H1 (cell line): ENCODE measurements at regions not wholly inside any gene's neighbourhood (a gene's known extent, or its start where the extent isn't known, plus 50 kb on each side); places are given as distances from the start of the nearest gene placed in this dataset.

Experiments
- CTCF ChIA-PET: fragments of 300-600 bp; sonication (Branson Sonifier 250); formaldehyde crosslinking; loops from one replicate; lab custom pipeline; 2021; ENCODE audit not compliant: partially characterized antibody; lab: Charles Lee
- POLR2A ChIA-PET: fragments of 300-600 bp; sonication (Branson Sonifier 250); formaldehyde crosslinking; loops from one replicate; lab custom pipeline; 2021; ENCODE audit warnings: inconsistent platforms; ENCODE audit not compliant: partially characterized antibody; lab: Charles Lee
- DNase-seq, 2 experiments: peaks; one replicate each; pipeline versions ENCODE4 v3.0.0 to v3.0.0-alpha.2; 2010 to 2022; ENCODE audit warnings: low spot score in 2 of 2, low read depth in 1 of 2, mixed read lengths in 1 of 2
- FAIRE-seq: peaks from 2 replicates; lab custom pipeline; 2011; peaks lifted over from hg19 to GRCh38; lab: Jason Lieb, UNC
- H2AFZ ChIP-seq: 2 replicates; pipeline ENCODE4 v1.8.1; 2012; ENCODE audit warnings: low read length, inconsistent platforms
- H2AK5ac ChIP-seq: 2 replicates; pipeline ENCODE4 v1.6.1; 2013; ENCODE audit warnings: low read depth, low read length
- H2BK120ac ChIP-seq: replicated peaks from 2 replicates; pipeline ENCODE3; 2013; ENCODE audit warnings: low read depth, low read length, inconsistent platforms
- H2BK12ac ChIP-seq: 2 replicates; pipeline ENCODE4 v1.6.1; 2013; ENCODE audit warnings: low read depth, low read length
- H2BK15ac ChIP-seq: 2 replicates; pipeline ENCODE4 v1.6.1; 2013; ENCODE audit warnings: low read length
- H2BK20ac ChIP-seq: 2 replicates; pipeline ENCODE4 v1.6.1; 2013; ENCODE audit warnings: low read length
- H2BK5ac ChIP-seq: 2 replicates; pipeline ENCODE4 v1.6.1; 2013; ENCODE audit warnings: low read depth, low read length
- H3K14ac ChIP-seq: 2 replicates; pipeline ENCODE4 v1.6.1; 2013; ENCODE audit warnings: inconsistent platforms; ENCODE audit not compliant: insufficient read length
- H3K18ac ChIP-seq: 2 replicates; pipeline ENCODE4 v1.6.1; 2013; ENCODE audit warnings: low read length; ENCODE audit errors: extremely low read depth
- H3K23ac ChIP-seq: 2 replicates; pipeline ENCODE4 v1.6.1; 2013; ENCODE audit warnings: inconsistent platforms; ENCODE audit not compliant: insufficient read length
- H3K23me2 ChIP-seq: 2 replicates; pipeline ENCODE4 v1.6.1; 2013; ENCODE audit warnings: low read depth, low read length
- H3K27ac ChIP-seq: 2 replicates; pipeline ENCODE4 v1.6.1; 2011; ENCODE audit warnings: low read depth, low read length, inconsistent platforms
- H3K27me3 ChIP-seq, 4 experiments: replicated peaks in 1 of 4; 1 replicate in 1 of 4; 2 replicates in 3 of 4; pipeline versions ENCODE4 v1.6.1 to v1.8.1; 2011 to 2013; ENCODE audit warnings: low read length in 3 of 4, mild to moderate bottlenecking in 3 of 4, inconsistent platforms in 2 of 4, mixed read lengths in 2 of 4, moderate library complexity in 1 of 4; ENCODE audit not compliant: control insufficient read depth in 3 of 4, insufficient read depth in 3 of 4; ENCODE audit errors: extremely low read depth in 1 of 4
- H3K36me3 ChIP-seq, 4 experiments: 2 replicates each; pipeline versions ENCODE4 v1.6.1 to v1.8.1; 2011 to 2013; ENCODE audit warnings: mild to moderate bottlenecking in 4 of 4, low read length in 3 of 4, moderate library complexity in 2 of 4, control low read depth in 1 of 4, inconsistent platforms in 1 of 4; ENCODE audit not compliant: insufficient read depth in 4 of 4, control insufficient read depth in 2 of 4
- H3K4ac ChIP-seq: replicated peaks from 2 replicates; pipeline ENCODE3; 2013; ENCODE audit warnings: low read length, low read depth, mixed read lengths, inconsistent platforms; ENCODE audit not compliant: insufficient read length
- H3K4me1 ChIP-seq, 4 experiments: replicated peaks in 1 of 4; 1 replicate in 1 of 4; 2 replicates in 3 of 4; pipeline versions ENCODE4 v1.6.1 to v1.8.1; 2011 to 2013; ENCODE audit warnings: low read length in 3 of 4, inconsistent platforms in 2 of 4, mixed read lengths in 1 of 4; ENCODE audit not compliant: insufficient read depth in 4 of 4, control insufficient read depth in 3 of 4
- H3K4me2 ChIP-seq, 2 experiments: 2 replicates each; pipeline versions ENCODE4 v1.6.1 to v1.8.1; 2011 to 2013; ENCODE audit warnings: low read depth in 2 of 2, low read length in 2 of 2, control low read depth in 1 of 2, inconsistent platforms in 1 of 2, mild to moderate bottlenecking in 1 of 2; ENCODE audit not compliant: insufficient read depth in 1 of 2
- H3K4me3 ChIP-seq, 4 experiments: fragments of 200-600, 300-600 bp in 1 of 4; sonication (generic), shearing (Covaris generic), sonication (Bioruptor Twin) in 1 of 4; 2 replicates each; pipeline versions ENCODE4 v1.5.1 to v1.8.1; 2011 to 2016; ENCODE audit warnings: low read length in 4 of 4, low read depth in 3 of 4, control low read depth in 2 of 4, inconsistent platforms in 2 of 4, mild to moderate bottlenecking in 2 of 4, mixed read lengths in 1 of 4, moderate library complexity in 1 of 4; ENCODE audit not compliant: insufficient read depth in 2 of 4; ENCODE audit errors: extremely low read depth in 1 of 4
- H3K56ac ChIP-seq: replicated peaks from 2 replicates; pipeline ENCODE3; 2013; ENCODE audit warnings: low read depth, mild to moderate bottlenecking, mixed read lengths, low read length, inconsistent platforms; ENCODE audit not compliant: insufficient read length
- H3K79me1 ChIP-seq: 2 replicates; pipeline ENCODE4 v1.6.1; 2013; ENCODE audit warnings: low read depth, low read length, control low read depth
- H3K79me2 ChIP-seq, 2 experiments: 2 replicates each; pipeline versions ENCODE4 v1.6.1 to v1.8.1; 2012 to 2013; ENCODE audit warnings: low read length in 2 of 2, mild to moderate bottlenecking in 2 of 2, inconsistent platforms in 1 of 2; ENCODE audit not compliant: insufficient read depth in 2 of 2, control insufficient read depth in 1 of 2
- H3K9ac ChIP-seq, 4 experiments: replicated peaks in 1 of 4; 1 replicate in 1 of 4; 2 replicates in 3 of 4; pipeline versions ENCODE4 v1.6.1 to v1.8.1; 2011 to 2013; ENCODE audit warnings: low read depth in 3 of 4, low read length in 3 of 4, control low read depth in 2 of 4, mild to moderate bottlenecking in 2 of 4, moderate library complexity in 2 of 4, inconsistent platforms in 1 of 4; ENCODE audit errors: extremely low read depth in 1 of 4
- H3K9me3 ChIP-seq, 2 experiments: 2 replicates each; pipeline versions ENCODE4 v1.6.1 to v1.8.1; 2012 to 2013; ENCODE audit warnings: mild to moderate bottlenecking in 2 of 2, moderate library complexity in 2 of 2, control low read depth in 1 of 2, inconsistent platforms in 1 of 2, low read depth in 1 of 2, low read length in 1 of 2, mixed read lengths in 1 of 2; ENCODE audit not compliant: insufficient read depth in 2 of 2
- H4K20me1 ChIP-seq, 2 experiments: replicated peaks in 1 of 2; 2 replicates each; pipeline versions ENCODE3 to v1.8.1; 2011 to 2013; ENCODE audit warnings: inconsistent platforms in 2 of 2, low read length in 2 of 2, mild to moderate bottlenecking in 1 of 2; ENCODE audit not compliant: insufficient read depth in 2 of 2, control insufficient read depth in 1 of 2
- H4K5ac ChIP-seq: 2 replicates; pipeline ENCODE4 v1.6.1; 2013; ENCODE audit warnings: low read length, low read depth, mixed read lengths, inconsistent platforms; ENCODE audit not compliant: insufficient read length
- H4K8ac ChIP-seq: 2 replicates; pipeline ENCODE4 v1.8.0; 2013; ENCODE audit warnings: mild to moderate bottlenecking, moderate library complexity, low read length, inconsistent platforms; ENCODE audit not compliant: insufficient read depth; ENCODE audit errors: extremely low read depth
- H4K91ac ChIP-seq: replicated peaks from 2 replicates; pipeline ENCODE3; 2013; ENCODE audit warnings: low read length, mixed read lengths, inconsistent platforms; ENCODE audit not compliant: insufficient read length
- EZH2 ChIP-seq: fragments of 200-600 bp; sonication (generic); IDR thresholded peaks from 2 replicates; pipeline ENCODE4 v1.7.1; 2012; ENCODE audit warnings: low read depth, mild to moderate bottlenecking, moderate library complexity, low read length, inconsistent platforms; ENCODE audit not compliant: severe bottlenecking
- RAD21 ChIP-seq, 2 experiments: IDR thresholded peaks in 1 of 2; conservative IDR thresholded peaks in 1 of 2; 2 replicates each; pipeline ENCODE4 v1.6.1; 2011; ENCODE audit warnings: low read depth in 2 of 2, low read length in 2 of 2, improper control_type of control experiment in 1 of 2, inconsistent platforms in 1 of 2, mild to moderate bottlenecking in 1 of 2, moderate library complexity in 1 of 2
- WGBS, 2 experiments: shearing (Covaris generic) in 1 of 2; methylation state at CpG; one replicate each; pipeline versions ENCODE4 v1.1.6 to v1.1.7; 2013 to 2015; ENCODE audit warnings: low lambda C conversion rate in 2 of 2, mixed read lengths in 2 of 2, inconsistent platforms in 1 of 2, low coverage in 1 of 2, missing lambda C conversion rate in 1 of 2; ENCODE audit not compliant: insufficient replicate concordance in 2 of 2, insufficient coverage in 1 of 2, insufficient read length in 1 of 2; ENCODE audit errors: extremely low coverage in 1 of 2, missing lambda C conversion rate in 1 of 2; 5-methylcytosine and 5-hydroxymethylcytosine counted together
- TF ChIP-seq, protein P1 (sequence below), 3 experiments: IDR thresholded peaks; 1 replicate in 2 of 3; 2 replicates in 1 of 3; pipeline versions ENCODE4 v1.5.1 to v1.6.1; 2011; ENCODE audit warnings: low read length in 3 of 3, mild to moderate bottlenecking in 3 of 3, inconsistent platforms in 2 of 3, low read depth in 1 of 3, moderate library complexity in 1 of 3; ENCODE audit not compliant: insufficient read depth in 1 of 3; ENCODE audit errors: control extremely low read depth in 1 of 3

DNA sequence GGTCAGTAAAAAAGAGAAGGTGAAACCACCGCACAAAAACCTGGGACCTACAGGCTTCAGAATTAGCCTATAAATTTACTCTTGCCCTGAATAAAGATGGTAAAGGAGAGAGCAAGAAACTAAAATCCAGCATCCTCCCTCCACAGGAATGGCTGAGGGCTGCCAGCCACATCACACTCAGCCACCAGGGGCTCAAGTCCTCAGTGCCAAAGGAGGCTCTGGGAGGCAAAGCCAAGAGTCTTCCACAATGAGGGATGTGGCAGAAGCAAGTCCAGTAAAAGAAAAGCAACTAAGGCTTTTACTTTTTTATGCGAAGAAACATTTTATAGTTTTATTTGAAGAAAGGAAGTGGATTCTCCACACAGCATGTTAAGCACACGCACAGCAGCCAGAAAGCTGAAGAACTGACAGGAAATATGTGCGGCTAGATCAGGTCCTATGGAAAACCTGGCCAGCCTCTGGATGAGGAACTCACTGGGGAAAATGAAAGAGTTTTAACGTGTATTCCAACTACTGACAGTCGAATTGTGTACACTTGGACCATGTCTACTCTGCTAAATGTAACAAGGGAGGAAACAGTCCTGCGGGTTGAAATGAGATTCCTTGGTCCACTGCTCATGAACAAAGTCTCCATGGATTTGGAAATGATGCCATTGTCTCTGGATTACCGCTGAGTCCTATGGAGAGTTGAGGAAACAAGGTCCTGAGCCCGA, 219.4 kb upstream of the SSTR4 start:
- H3K27ac ChIP-seq = no peak overlapping the region
- H3K27me3 ChIP-seq = no peaks in the 10 kb centered on the region
- H3K23me2 ChIP-seq = no peaks in the 10 kb centered on the region
- H4K91ac ChIP-seq = no peak overlapping the region
- no peak for DNase-seq
- no peak overlapping the region for H4K8ac ChIP-seq
- TF ChIP-seq EZH2 (no peak), RAD21 (IDR thresholded peaks at IDR 0.05 in 1 of 2, conservative IDR thresholded peaks at IDR 0.05 in 1 of 2; ENCODE audit: low read depth in 2 of 2, low read length in 2 of 2) (peak in 1 of 2 experiments; percentile 11; a peak in 2 of 4 replicates)
- TF ChIP-seq, protein P1, sequence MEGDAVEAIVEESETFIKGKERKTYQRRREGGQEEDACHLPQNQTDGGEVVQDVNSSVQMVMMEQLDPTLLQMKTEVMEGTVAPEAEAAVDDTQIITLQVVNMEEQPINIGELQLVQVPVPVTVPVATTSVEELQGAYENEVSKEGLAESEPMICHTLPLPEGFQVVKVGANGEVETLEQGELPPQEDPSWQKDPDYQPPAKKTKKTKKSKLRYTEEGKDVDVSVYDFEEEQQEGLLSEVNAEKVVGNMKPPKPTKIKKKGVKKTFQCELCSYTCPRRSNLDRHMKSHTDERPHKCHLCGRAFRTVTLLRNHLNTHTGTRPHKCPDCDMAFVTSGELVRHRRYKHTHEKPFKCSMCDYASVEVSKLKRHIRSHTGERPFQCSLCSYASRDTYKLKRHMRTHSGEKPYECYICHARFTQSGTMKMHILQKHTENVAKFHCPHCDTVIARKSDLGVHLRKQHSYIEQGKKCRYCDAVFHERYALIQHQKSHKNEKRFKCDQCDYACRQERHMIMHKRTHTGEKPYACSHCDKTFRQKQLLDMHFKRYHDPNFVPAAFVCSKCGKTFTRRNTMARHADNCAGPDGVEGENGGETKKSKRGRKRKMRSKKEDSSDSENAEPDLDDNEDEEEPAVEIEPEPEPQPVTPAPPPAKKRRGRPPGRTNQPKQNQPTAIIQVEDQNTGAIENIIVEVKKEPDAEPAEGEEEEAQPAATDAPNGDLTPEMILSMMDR (IDR thresholded peaks at IDR 0.05; ENCODE audit: control extremely low read depth in 1 of 3, insufficient read depth in 1 of 3, low read depth in 1 of 3, low read length in 3 of 3) = peak; percentile 33 to 54 (median 44)
- TF ChIP-seq, all 59 proteins: peak for 2
- Histone ChIP-seq H4K5ac (no peak overlapping the region), H3K4ac (no peak overlapping the region), H3K14ac (no peak overlapping the region), H3K23ac (no peak overlapping the region), H3K56ac (no peak overlapping the region), H3K4me2 (no peak overlapping the region), H3K79me1 (no peaks in the 10 kb centered on the region), H3K4me3 (no peak overlapping the region), H2BK12ac (no peak overlapping the region), H3K79me2 (no peaks in the 10 kb centered on the region), H2BK5ac (no peak overlapping the region), H2AFZ (no peak overlapping the region), H2BK120ac (no peak overlapping the region), H3K18ac (no peak overlapping the region), H2AK5ac (no peak overlapping the region), H3K36me3 (no peaks in the 10 kb centered on the region), H3K4me1 (no peaks in the 10 kb centered on the region), H3K9ac (no peak overlapping the region), H2BK20ac (no peak overlapping the region), H4K20me1 (no peaks in the 10 kb centered on the region), H3K9me3 (no peaks in the 10 kb centered on the region), H2BK15ac (no peak overlapping the region)
- CTCF ChIA-PET = interaction anchor here (0.6 to 1.1 kb wide), 5 partner anchors 10 to 122 kb away, joined by 3 read pairs; no protein-coding TSS in a partner anchor
- POLR2A ChIA-PET = no interaction called here
- 95% methylated on average over 9 of the region's 9 CpGs; no CpG with 5 or more reads in 1 of the 2 experiments for WGBS, 2 experiments
- no peak for FAIRE-seq
